Upper lobe of left lung (tissue), 4 donors: ENCODE measurements at regions not wholly inside any gene's neighbourhood (a gene's known extent, or its start where the extent isn't known, plus 50 kb on each side); places are given as distances from the start of the nearest gene placed in this dataset.

Experiments
- CTCF ChIP-seq, 6 experiments: fragments of 450-650 bp in 4 of 6; fragments of 200-600 bp in 2 of 6; sonication (generic) in 2 of 6; IDR thresholded peaks; one replicate each; pipeline ENCODE4 v1.5.1; 2016 to 2019; ENCODE audit warnings: antibody characterized with exemption in 6 of 6
- EP300 ChIP-seq, 4 donors: sonication (generic); formaldehyde crosslinking; IDR thresholded peaks; one replicate each; pipeline ENCODE4 v1.5.1; 2017; ENCODE audit warnings: antibody characterized with exemption in 4 of 4, control low read depth in 2 of 4
- POLR2A ChIP-seq, 4 donors: fragments of 450-650 bp; IDR thresholded peaks; one replicate each; pipeline ENCODE4 v1.5.1; 2016 to 2017; ENCODE audit warnings: antibody characterized with exemption in 4 of 4, mild to moderate bottlenecking in 2 of 4
- POLR2AphosphoS5 ChIP-seq, 2 donors: sonication (generic); formaldehyde crosslinking; IDR thresholded peaks; one replicate each; pipeline ENCODE4 v1.5.1; 2017; ENCODE audit warnings: antibody characterized with exemption in 2 of 2

DNA sequence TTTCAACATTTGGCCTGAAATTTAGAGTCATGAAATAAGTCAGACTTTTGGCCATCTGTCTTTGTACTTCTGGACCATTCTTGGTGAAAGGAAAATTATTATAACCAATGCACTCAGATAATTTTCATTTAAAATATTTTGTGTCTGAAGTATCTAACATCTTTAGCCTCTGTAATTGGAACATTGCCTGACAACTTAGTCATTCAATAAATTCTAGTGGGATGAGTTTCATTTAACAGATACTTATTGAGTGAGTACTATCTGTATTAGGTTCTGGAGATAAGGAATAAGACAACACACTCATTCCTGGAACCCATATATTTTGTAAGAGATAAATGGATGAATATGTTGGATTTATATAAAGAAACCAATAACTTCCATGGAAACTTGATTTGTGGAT is 536.0 kb downstream of the BCKDHB start:
- no peak for TF ChIP-seq EP300 (IDR thresholded peaks at IDR 0.05)
- no peak for TF ChIP-seq CTCF (IDR thresholded peaks at IDR 0.05)
- TF ChIP-seq POLR2AphosphoS5 (IDR thresholded peaks at IDR 0.05) = no peak
- no peak for TF ChIP-seq POLR2A (IDR thresholded peaks at IDR 0.05)
